HCT116 (cell line): ENCODE measurements at regions not wholly inside any gene's neighbourhood (a gene's known extent, or its start where the extent isn't known, plus 50 kb on each side); places are given as distances from the start of the nearest gene placed in this dataset.

Experiments used
- ATAC-seq: fragments of 200-7000 bp; cut with Tn5 transposase; 2 replicates; pipeline ENCODE4 v1.9.1; 2020; ENCODE audit warnings: mild to moderate bottlenecking, moderate library complexity
- BruUV-seq: library from RNA; stranded (reverse); fragments of 400-500 nt; replicated peaks from 2 replicates; lab custom pipeline; 2021; lab: Mats Ljungman, UMichigan
- CTCF ChIA-PET: fragments of 300-600 bp; sonication (Branson Sonifier 250); formaldehyde crosslinking; loops from one replicate; lab custom pipeline; 2021; ENCODE audit warnings: antibody characterized with exemption; lab: Charles Lee
- POLR2A ChIA-PET: fragments of 300-600, 350-600 bp; sonication (Branson Sonifier 250); formaldehyde crosslinking; loops from one replicate; lab custom pipeline; 2021; ENCODE audit warnings: antibody characterized with exemption; lab: Charles Lee
- RAD21 ChIA-PET, 2 experiments: fragments of 300-600 bp; sonication (Branson Sonifier 250); formaldehyde crosslinking; loops; one replicate each; lab custom pipeline; 2023; ENCODE audit warnings: low total read pairs in 2 of 2; ENCODE audit not compliant: uncharacterized antibody in 2 of 2, unreplicated experiment in 2 of 2, low non-redundant PET in 1 of 2; lab: Charles Lee
- DNase-seq: peaks from one replicate; pipeline ENCODE4 v3.0.0-alpha.2; 2010; ENCODE audit warnings: low read depth, low spot score
- H2AFZ ChIP-seq: fragments of 200-600 bp; shearing (Covaris generic), sonication (generic); 2 replicates; pipeline ENCODE4 v1.6.1; 2017; ENCODE audit warnings: low read depth, mixed run types, mixed read lengths, antibody characterized with exemption, low read length; ENCODE audit not compliant: poor library complexity, severe bottlenecking
- H3K27ac ChIP-seq: 2 replicates; pipeline ENCODE4 v1.5.1; 2012; ENCODE audit warnings: low read depth, low read length
- H3K27me3 ChIP-seq: fragments of 200-600 bp; sonication (generic); 2 replicates; pipeline ENCODE4 v1.6.1; 2016; ENCODE audit warnings: mixed run types, low read length, mixed read lengths; ENCODE audit not compliant: insufficient read depth
- H3K36me3 ChIP-seq, 2 experiments: fragments of 200-500 bp in 1 of 2; fragments of 200-600 bp in 1 of 2; sonication (Bioruptor generic) in 1 of 2; sonication (generic) in 1 of 2; 2 replicates each; pipeline versions ENCODE4 v1.5.1 to v1.6.1; 2014 to 2016; ENCODE audit warnings: low read length in 2 of 2, inconsistent platforms in 1 of 2, mixed read lengths in 1 of 2, mixed run types in 1 of 2; ENCODE audit not compliant: insufficient read depth in 2 of 2, control insufficient read depth in 1 of 2
- H3K4me1 ChIP-seq, 2 experiments: fragments of 200-600 bp in 1 of 2; sonication (generic) in 1 of 2; 2 replicates each; pipeline versions ENCODE4 v1.5.1 to v1.6.1; 2012 to 2017; ENCODE audit warnings: low read length in 2 of 2, inconsistent platforms in 1 of 2, mild to moderate bottlenecking in 1 of 2, mixed read lengths in 1 of 2, mixed run types in 1 of 2, moderate library complexity in 1 of 2; ENCODE audit not compliant: insufficient read depth in 2 of 2, control insufficient read depth in 1 of 2
- H3K4me2 ChIP-seq: fragments of 200-600 bp; sonication (generic); 2 replicates; pipeline ENCODE4 v1.6.1; 2017; ENCODE audit warnings: mixed run types, low read length, mixed read lengths
- H3K4me3 ChIP-seq, 2 experiments: fragments of 200-600 bp in 1 of 2; sonication (generic) in 1 of 2; replicated peaks in 1 of 2; 2 replicates each; pipeline ENCODE4 v1.5.1; 2011 to 2016; ENCODE audit warnings: low read length in 2 of 2, control low read depth in 1 of 2, low read depth in 1 of 2, mild to moderate bottlenecking in 1 of 2, mixed read lengths in 1 of 2, mixed run types in 1 of 2
- H3K79me2 ChIP-seq: fragments of 200-600 bp; sonication (generic); 2 replicates; pipeline ENCODE4 v1.6.1; 2017; ENCODE audit warnings: mild to moderate bottlenecking, mixed run types, low read length, moderate library complexity, mixed read lengths; ENCODE audit not compliant: insufficient read depth
- H3K9ac ChIP-seq: fragments of 200-600 bp; sonication (generic); 2 replicates; pipeline ENCODE4 v1.6.1; 2016; ENCODE audit warnings: low read length, mixed read lengths
- H3K9me2 ChIP-seq: fragments of 200-600 bp; sonication (generic), shearing (Covaris generic); 2 replicates; pipeline ENCODE4 v1.6.1; 2017; ENCODE audit warnings: mixed run types, mild to moderate bottlenecking, moderate library complexity; ENCODE audit not compliant: insufficient read depth
- H3K9me3 ChIP-seq, 2 experiments: fragments of 200-500 bp in 1 of 2; fragments of 200-600 bp in 1 of 2; sonication (Bioruptor generic) in 1 of 2; sonication (generic) in 1 of 2; 2 replicates each; pipeline ENCODE4 v1.6.1; 2014 to 2017; ENCODE audit warnings: low read length in 2 of 2, mixed read lengths in 2 of 2, inconsistent platforms in 1 of 2, low read depth in 1 of 2, mild to moderate bottlenecking in 1 of 2, mixed run types in 1 of 2, moderate library complexity in 1 of 2; ENCODE audit not compliant: control insufficient read depth in 1 of 2, insufficient read depth in 1 of 2
- H4K20me1 ChIP-seq: fragments of 200-600 bp; sonication (generic), shearing (Covaris generic); 2 replicates; pipeline ENCODE4 v1.6.1; 2017; ENCODE audit warnings: mixed run types, mild to moderate bottlenecking, moderate library complexity; ENCODE audit not compliant: insufficient read depth
- CEBPB ChIP-seq: IDR thresholded peaks from 2 replicates; pipeline ENCODE4 v1.6.1; 2012; ENCODE audit warnings: low read depth
- CTCF ChIP-seq, 3 experiments: fragments of 200-600 bp in 1 of 3; sonication (generic) in 1 of 3; IDR thresholded peaks in 2 of 3; conservative IDR thresholded peaks in 1 of 3; 2 replicates each; pipeline ENCODE4 v1.5.1; 2012 to 2017; ENCODE audit warnings: low read depth in 2 of 3, low read length in 2 of 3, antibody characterized with exemption in 1 of 3, borderline replicate concordance in 1 of 3, control low read depth in 1 of 3, mild to moderate bottlenecking in 1 of 3, mixed read lengths in 1 of 3, mixed run types in 1 of 3, moderate library complexity in 1 of 3; ENCODE audit not compliant: insufficient read depth in 1 of 3
- EGR1 ChIP-seq: IDR thresholded peaks from 2 replicates; pipeline ENCODE4 v1.6.1; 2012; ENCODE audit warnings: low read depth
- ELF1 ChIP-seq: IDR thresholded peaks from 2 replicates; pipeline ENCODE4 v1.6.1; 2012; ENCODE audit warnings: low read depth, borderline replicate concordance
- FOSL1 ChIP-seq: IDR thresholded peaks from 2 replicates; pipeline ENCODE4 v1.6.1; 2012; ENCODE audit warnings: low read depth
- JUND ChIP-seq: IDR thresholded peaks from 2 replicates; pipeline ENCODE4 v1.6.1; 2012
- MAX ChIP-seq: IDR thresholded peaks from 2 replicates; pipeline ENCODE4 v1.6.1; 2012
- POLR2A ChIP-seq: IDR thresholded peaks from 2 replicates; pipeline ENCODE4 v1.7.0; 2011; ENCODE audit warnings: borderline replicate concordance; ENCODE audit not compliant: insufficient read depth, insufficient read length; ENCODE audit errors: extremely low read depth
- POLR2AphosphoS5 ChIP-seq: IDR thresholded peaks from 2 replicates; pipeline ENCODE4 v1.6.1; 2011; ENCODE audit warnings: mild to moderate bottlenecking, low read depth, low read length, moderate library complexity
- REST ChIP-seq: IDR thresholded peaks from 2 replicates; pipeline ENCODE4 v1.6.1; 2012; ENCODE audit warnings: low read depth
- SIN3A ChIP-seq: IDR thresholded peaks from 2 replicates; pipeline ENCODE4 v1.6.1; 2012; ENCODE audit warnings: low read depth
- SP1 ChIP-seq: IDR thresholded peaks from 2 replicates; pipeline ENCODE4 v1.6.1; 2012; ENCODE audit warnings: low read depth
- intact Hi-C: fragments of 100-400 bp; cut with micrococcal nuclease; formaldehyde crosslinking; loops from 2 replicates; pipeline ENCODE4 v1.10.0; 2022

- no TSS peak for BruUV-seq
- no peak overlapping the region for H3K4me2 ChIP-seq
- ChIA-PET RAD21 (no interaction called here), CTCF (no interaction called here)
- no peak overlapping the region for H3K9ac ChIP-seq
- no peak overlapping the region for H2AFZ ChIP-seq
- no peak for DNase-seq
- no peaks in the 10 kb centered on the region for H3K79me2 ChIP-seq
- no peaks in the 10 kb centered on the region for H3K36me3 ChIP-seq
- ATAC-seq, result no peak
- no peaks in the 10 kb centered on the region for H3K27me3 ChIP-seq
- intact Hi-C loops, result no loop called here
- TF ChIP-seq ELF1 (no peak), SP1 (no peak), FOSL1 (no peak), EGR1 (no peak), JUND (no peak), REST (no peak)
- TF ChIP-seq, all 23 proteins: peak for 0
- Histone ChIP-seq H3K27ac (no peak overlapping the region), H4K20me1 (no peaks in the 10 kb centered on the region), H3K4me3 (no peak overlapping the region), H3K9me2 (no peaks in the 10 kb centered on the region), H3K9me3 (no peaks in the 10 kb centered on the region), H3K4me1 (peaks cover 0 to 9% of the 10 kb centered on the region in 2 experiments; a peak in 3 of 4 replicates)
- POLR2A ChIA-PET, result no interaction called here
Measured at GRCh38 chr6:141986457-141986856, 146.3 kb upstream of the GJE1 start.

GRCh38 chr6:141981190-141981589, 151.5 kb upstream of the GJE1 start:
- Histone ChIP-seq H3K9ac (no peak overlapping the region), H3K4me2 (no peak overlapping the region), H3K27me3 (no peaks in the 10 kb centered on the region), H2AFZ (no peak overlapping the region), H3K79me2 (no peaks in the 10 kb centered on the region), H3K27ac (no peak overlapping the region), H4K20me1 (no peaks in the 10 kb centered on the region), H3K9me2 (no peaks in the 10 kb centered on the region), H3K36me3 (no peaks in the 10 kb centered on the region), H3K4me3 (no peak overlapping the region), H3K9me3 (no peaks in the 10 kb centered on the region), H3K4me1 (no peaks in the 10 kb centered on the region)
- no TSS peak for BruUV-seq
- intact Hi-C loops, result no loop called here
- ChIA-PET RAD21 (no interaction called here), CTCF (no interaction called here), POLR2A (no interaction called here)
- DNase-seq, result no peak
- ATAC-seq, result no peak
- no peak for TF ChIP-seq SP1
- TF ChIP-seq REST, result no peak
- TF ChIP-seq JUND, result no peak
- TF ChIP-seq CTCF (IDR thresholded peaks at IDR 0.05 in 2 of 3, conservative IDR thresholded peaks at IDR 0.05 in 1 of 3; ENCODE audit: borderline replicate concordance in 1 of 3, insufficient read depth in 1 of 3, low read depth in 2 of 3, low read length in 2 of 3), result no peak
- TF ChIP-seq POLR2A, result no peak
- no peak for TF ChIP-seq FOSL1
- no peak for TF ChIP-seq POLR2AphosphoS5
- no peak for TF ChIP-seq SIN3A
- no peak for TF ChIP-seq CEBPB
- TF ChIP-seq MAX, result no peak
